WTC11 (cell line): ENCODE measurements at regions not wholly inside any gene's neighbourhood (a gene's known extent, or its start where the extent isn't known, plus 50 kb on each side); places are given as distances from the start of the nearest gene placed in this dataset.

Experiments
- ATAC-seq: fragments of 200-7000 bp; cut with Tn5 transposase; 2 replicates; pipeline ENCODE4 v1.10.0; 2021; ENCODE audit warnings: mild to moderate bottlenecking, moderate library complexity
- CTCF ChIA-PET: fragments of 300-600 bp; sonication (Branson Sonifier 250); formaldehyde crosslinking; loops from one replicate; lab custom pipeline; 2021; ENCODE audit warnings: antibody characterized with exemption; lab: Charles Lee
- POLR2A ChIA-PET: fragments of 350-600 bp; sonication (Branson Sonifier 250); formaldehyde crosslinking; loops from one replicate; lab custom pipeline; 2021; ENCODE audit warnings: antibody characterized with exemption; lab: Charles Lee
- DNase-seq: peaks from one replicate; pipeline ENCODE4 v3.0.0; 2021; ENCODE audit warnings: low spot score
- H3K27ac Mint-ChIP-seq: 2 replicates; pipeline ENCODE4 v1.8.0; 2021; ENCODE audit warnings: mixed read lengths
- H3K27me3 Mint-ChIP-seq: 2 replicates; pipeline ENCODE4 v1.8.0; 2021; ENCODE audit warnings: low read depth, mild to moderate bottlenecking, moderate library complexity, mixed read lengths
- H3K36me3 Mint-ChIP-seq: 2 replicates; pipeline ENCODE4 v1.8.0; 2021; ENCODE audit warnings: mixed read lengths
- H3K4me1 Mint-ChIP-seq: 2 replicates; pipeline ENCODE4 v1.8.0; 2022; ENCODE audit warnings: mixed read lengths
- H3K4me3 Mint-ChIP-seq: 2 replicates; pipeline ENCODE4 v1.8.0; 2021; ENCODE audit warnings: mild to moderate bottlenecking, moderate library complexity, mixed read lengths
- H3K9me3 Mint-ChIP-seq: 2 replicates; pipeline ENCODE4 v1.8.0; 2021; ENCODE audit warnings: mixed read lengths
- CREB1 ChIP-seq: sonication (generic); formaldehyde crosslinking; IDR thresholded peaks from 2 replicates; pipeline ENCODE4 v1.8.0; 2023; ENCODE audit warnings: mild to moderate bottlenecking, missing genetic modification reagents
- E2F1 ChIP-seq: sonication (generic); formaldehyde crosslinking; IDR thresholded peaks from 2 replicates; pipeline ENCODE4 v1.8.0; 2022; ENCODE audit warnings: mild to moderate bottlenecking, missing genetic modification reagents
- HMGA2 ChIP-seq: fragments of 250-450 bp; sonication (Bioruptor Pico); IDR thresholded peaks from 2 replicates; pipeline ENCODE4 v1.4.0; 2021; ENCODE audit warnings: mild to moderate bottlenecking, moderate library complexity
- IRF2 ChIP-seq: sonication (generic); formaldehyde crosslinking; IDR thresholded peaks from 2 replicates; pipeline ENCODE4 v1.8.0; 2022; ENCODE audit warnings: low read depth, missing genetic modification reagents, borderline replicate concordance
- RORB ChIP-seq: fragments of 250-450 bp; sonication (Bioruptor Pico); IDR thresholded peaks from 2 replicates; pipeline ENCODE4 v1.9.0; 2021; ENCODE audit warnings: mild to moderate bottlenecking
- SMAD3 ChIP-seq: sonication (generic); formaldehyde crosslinking; IDR thresholded peaks from 2 replicates; pipeline ENCODE4 v1.8.0; 2022; ENCODE audit warnings: missing genetic modification reagents, mild to moderate bottlenecking, borderline replicate concordance
- SMAD4 ChIP-seq: sonication (generic); formaldehyde crosslinking; IDR thresholded peaks from 2 replicates; pipeline ENCODE4 v1.8.0; 2022; ENCODE audit warnings: mild to moderate bottlenecking, missing genetic modification reagents
- SOX15 ChIP-seq: fragments of 250-450 bp; sonication (Bioruptor Pico); IDR thresholded peaks from 2 replicates; pipeline ENCODE4 v1.9.0; 2021; ENCODE audit warnings: mild to moderate bottlenecking
- USF1 ChIP-seq: sonication (generic); formaldehyde crosslinking; IDR thresholded peaks from 2 replicates; pipeline ENCODE4 v1.8.0; 2022; ENCODE audit warnings: mild to moderate bottlenecking, missing genetic modification reagents
- USF2 ChIP-seq: sonication (generic); formaldehyde crosslinking; IDR thresholded peaks from 2 replicates; pipeline ENCODE4 v1.8.1; 2023; ENCODE audit warnings: mild to moderate bottlenecking, missing genetic modification reagents, moderate library complexity
- ZNF121 ChIP-seq: sonication (generic); formaldehyde crosslinking; IDR thresholded peaks from 2 replicates; pipeline ENCODE4 v1.8.0; 2023; ENCODE audit warnings: missing genetic modification reagents
- ZNF396 ChIP-seq: fragments of 250-450 bp; sonication (Bioruptor Pico); IDR thresholded peaks from 2 replicates; pipeline ENCODE4 v1.8.0; 2021; ENCODE audit warnings: mild to moderate bottlenecking, moderate library complexity, borderline replicate concordance
- ZNF416 ChIP-seq: fragments of 250-450 bp; sonication (Bioruptor Pico); IDR thresholded peaks from 2 replicates; pipeline ENCODE4 v1.9.0; 2021; ENCODE audit warnings: mild to moderate bottlenecking, inconsistent platforms
- ZNF423 ChIP-seq: fragments of 250-450 bp; sonication (Bioruptor Pico); IDR thresholded peaks from 2 replicates; pipeline ENCODE4 v2.1.2; 2022; ENCODE audit warnings: mild to moderate bottlenecking, moderate library complexity
- TF ChIP-seq, protein P1 (sequence below): sonication (generic); formaldehyde crosslinking; IDR thresholded peaks from 2 replicates; pipeline ENCODE4 v1.8.1; 2023; ENCODE audit warnings: mild to moderate bottlenecking, missing genetic modification reagents
- TF ChIP-seq, protein P2 (sequence below): sonication (generic); formaldehyde crosslinking; IDR thresholded peaks from 2 replicates; pipeline ENCODE4 v1.8.0; 2023; ENCODE audit warnings: missing genetic modification reagents
- TF ChIP-seq, protein P3 (sequence below): sonication (generic); formaldehyde crosslinking; IDR thresholded peaks from 2 replicates; pipeline ENCODE4 v1.8.1; 2022; ENCODE audit warnings: low read depth, missing genetic modification reagents, borderline replicate concordance
- TF ChIP-seq, protein P4 (sequence below): fragments of 250-450 bp; sonication (Bioruptor Pico); IDR thresholded peaks from 2 replicates; pipeline ENCODE4 v1.9.0; 2021; ENCODE audit warnings: mild to moderate bottlenecking, borderline replicate concordance

DNA sequence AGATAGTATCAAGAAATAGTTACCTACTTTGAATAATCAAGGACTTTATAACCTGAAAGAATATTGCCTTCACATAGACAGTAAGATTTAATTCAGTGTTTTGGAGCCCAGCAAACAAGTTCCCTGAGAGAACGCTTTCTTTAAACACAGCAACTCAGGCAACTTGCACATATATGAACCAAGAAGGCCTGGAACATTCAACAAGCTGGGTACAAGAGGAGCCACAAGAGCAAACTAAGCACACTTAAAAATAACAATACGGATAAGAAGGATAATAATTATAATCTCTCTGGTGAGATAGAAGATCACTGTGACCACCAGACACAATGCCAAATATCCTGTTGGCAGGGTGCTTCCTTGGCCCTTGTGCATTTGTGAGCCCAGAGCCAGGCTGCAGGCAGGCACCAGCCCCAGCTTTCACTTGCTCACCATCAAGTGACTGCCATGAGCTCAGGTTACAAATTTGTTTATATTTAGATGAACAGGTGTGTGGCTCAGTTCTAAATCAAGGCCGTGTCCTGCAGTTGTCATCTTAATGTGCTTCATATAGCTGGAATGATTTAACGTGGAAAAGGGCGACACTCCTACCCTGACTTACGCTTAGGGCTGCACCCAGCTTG, 446.6 kb downstream of the IRS1 start:
- TF ChIP-seq IRF2 (CRISPR knock-in tag) (no peak), ZNF416 (CRISPR knock-in tag) (no peak), USF1 (CRISPR knock-in tag) (no peak), ZNF423 (CRISPR knock-in tag) (no peak), HMGA2 (CRISPR knock-in tag) (no peak), USF2 (no peak), CREB1 (CRISPR knock-in tag) (no peak), SOX15 (CRISPR knock-in tag) (no peak), SMAD3 (no peak), SMAD4 (no peak)
- TF ChIP-seq, protein P1, sequence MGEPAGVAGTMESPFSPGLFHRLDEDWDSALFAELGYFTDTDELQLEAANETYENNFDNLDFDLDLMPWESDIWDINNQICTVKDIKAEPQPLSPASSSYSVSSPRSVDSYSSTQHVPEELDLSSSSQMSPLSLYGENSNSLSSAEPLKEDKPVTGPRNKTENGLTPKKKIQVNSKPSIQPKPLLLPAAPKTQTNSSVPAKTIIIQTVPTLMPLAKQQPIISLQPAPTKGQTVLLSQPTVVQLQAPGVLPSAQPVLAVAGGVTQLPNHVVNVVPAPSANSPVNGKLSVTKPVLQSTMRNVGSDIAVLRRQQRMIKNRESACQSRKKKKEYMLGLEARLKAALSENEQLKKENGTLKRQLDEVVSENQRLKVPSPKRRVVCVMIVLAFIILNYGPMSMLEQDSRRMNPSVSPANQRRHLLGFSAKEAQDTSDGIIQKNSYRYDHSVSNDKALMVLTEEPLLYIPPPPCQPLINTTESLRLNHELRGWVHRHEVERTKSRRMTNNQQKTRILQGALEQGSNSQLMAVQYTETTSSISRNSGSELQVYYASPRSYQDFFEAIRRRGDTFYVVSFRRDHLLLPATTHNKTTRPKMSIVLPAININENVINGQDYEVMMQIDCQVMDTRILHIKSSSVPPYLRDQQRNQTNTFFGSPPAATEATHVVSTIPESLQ (CRISPR knock-in tag) = no peak
- TF ChIP-seq, protein P2, sequence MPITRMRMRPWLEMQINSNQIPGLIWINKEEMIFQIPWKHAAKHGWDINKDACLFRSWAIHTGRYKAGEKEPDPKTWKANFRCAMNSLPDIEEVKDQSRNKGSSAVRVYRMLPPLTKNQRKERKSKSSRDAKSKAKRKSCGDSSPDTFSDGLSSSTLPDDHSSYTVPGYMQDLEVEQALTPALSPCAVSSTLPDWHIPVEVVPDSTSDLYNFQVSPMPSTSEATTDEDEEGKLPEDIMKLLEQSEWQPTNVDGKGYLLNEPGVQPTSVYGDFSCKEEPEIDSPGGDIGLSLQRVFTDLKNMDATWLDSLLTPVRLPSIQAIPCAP = no peak
- TF ChIP-seq, protein P3, sequence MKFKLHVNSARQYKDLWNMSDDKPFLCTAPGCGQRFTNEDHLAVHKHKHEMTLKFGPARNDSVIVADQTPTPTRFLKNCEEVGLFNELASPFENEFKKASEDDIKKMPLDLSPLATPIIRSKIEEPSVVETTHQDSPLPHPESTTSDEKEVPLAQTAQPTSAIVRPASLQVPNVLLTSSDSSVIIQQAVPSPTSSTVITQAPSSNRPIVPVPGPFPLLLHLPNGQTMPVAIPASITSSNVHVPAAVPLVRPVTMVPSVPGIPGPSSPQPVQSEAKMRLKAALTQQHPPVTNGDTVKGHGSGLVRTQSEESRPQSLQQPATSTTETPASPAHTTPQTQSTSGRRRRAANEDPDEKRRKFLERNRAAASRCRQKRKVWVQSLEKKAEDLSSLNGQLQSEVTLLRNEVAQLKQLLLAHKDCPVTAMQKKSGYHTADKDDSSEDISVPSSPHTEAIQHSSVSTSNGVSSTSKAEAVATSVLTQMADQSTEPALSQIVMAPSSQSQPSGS (CRISPR knock-in tag) = no peak
- Mint-ChIP-seq H3K27ac (no peak overlapping the region), H3K27me3 (no peaks in the 10 kb centered on the region), H3K36me3 (no peaks in the 10 kb centered on the region), H3K4me1 (peaks cover 16% of the 10 kb centered on the region), H3K4me3 (no peak overlapping the region), H3K9me3 (peaks cover 20% of the 10 kb centered on the region)
- CTCF ChIA-PET = interaction anchor here (1.0 to 1.1 kb wide), 2 partner anchors 131 to 688 kb away, joined by 3 to 5 read pairs; no protein-coding TSS in a partner anchor
- POLR2A ChIA-PET = no interaction called here
- ATAC-seq (no peak), DNase-seq (no peak)

DNA sequence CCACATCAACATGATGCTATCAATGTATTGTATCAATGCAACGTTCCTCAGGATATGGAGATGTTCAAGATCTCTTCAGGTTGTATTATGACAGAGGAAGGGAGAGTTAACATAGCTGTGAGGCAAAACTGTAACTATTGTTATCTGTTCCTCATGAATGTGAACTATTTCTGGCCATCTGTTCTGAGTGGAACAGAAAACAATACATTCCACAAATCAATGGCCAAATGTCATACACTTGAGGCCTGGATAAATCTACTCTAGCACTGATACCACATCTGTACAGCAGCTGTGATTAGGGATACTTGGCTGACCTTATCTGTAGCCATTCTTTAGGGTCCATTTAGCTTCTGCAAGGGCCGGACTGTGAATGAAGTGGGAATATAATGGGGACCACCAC, 447.9 kb downstream of the IRS1 start:
- no peak overlapping the region for H3K27ac Mint-ChIP-seq
- ChIA-PET POLR2A (no interaction called here), CTCF (no interaction called here)
- H3K4me3 Mint-ChIP-seq = no peak overlapping the region
- no peaks in the 10 kb centered on the region for H3K27me3 Mint-ChIP-seq
- TF ChIP-seq IRF2 (CRISPR knock-in tag) (no peak), RORB (no peak), ZNF121 (CRISPR knock-in tag) (no peak), ZNF396 (CRISPR knock-in tag) (no peak)
- ATAC-seq (no peak), DNase-seq (no peak)
- H3K4me1 Mint-ChIP-seq = peaks cover 16% of the 10 kb centered on the region
- H3K9me3 Mint-ChIP-seq = peaks cover 20% of the 10 kb centered on the region
- no peaks in the 10 kb centered on the region for H3K36me3 Mint-ChIP-seq

- Mint-ChIP-seq H3K27ac (no peak overlapping the region), H3K9me3 (no peaks in the 10 kb centered on the region), H3K4me1 (no peaks in the 10 kb centered on the region; the same call in 1 of the 2 replicates), H3K36me3 (no peaks in the 10 kb centered on the region), H3K27me3 (no peaks in the 10 kb centered on the region), H3K4me3 (no peak overlapping the region)
- TF ChIP-seq, protein P4, sequence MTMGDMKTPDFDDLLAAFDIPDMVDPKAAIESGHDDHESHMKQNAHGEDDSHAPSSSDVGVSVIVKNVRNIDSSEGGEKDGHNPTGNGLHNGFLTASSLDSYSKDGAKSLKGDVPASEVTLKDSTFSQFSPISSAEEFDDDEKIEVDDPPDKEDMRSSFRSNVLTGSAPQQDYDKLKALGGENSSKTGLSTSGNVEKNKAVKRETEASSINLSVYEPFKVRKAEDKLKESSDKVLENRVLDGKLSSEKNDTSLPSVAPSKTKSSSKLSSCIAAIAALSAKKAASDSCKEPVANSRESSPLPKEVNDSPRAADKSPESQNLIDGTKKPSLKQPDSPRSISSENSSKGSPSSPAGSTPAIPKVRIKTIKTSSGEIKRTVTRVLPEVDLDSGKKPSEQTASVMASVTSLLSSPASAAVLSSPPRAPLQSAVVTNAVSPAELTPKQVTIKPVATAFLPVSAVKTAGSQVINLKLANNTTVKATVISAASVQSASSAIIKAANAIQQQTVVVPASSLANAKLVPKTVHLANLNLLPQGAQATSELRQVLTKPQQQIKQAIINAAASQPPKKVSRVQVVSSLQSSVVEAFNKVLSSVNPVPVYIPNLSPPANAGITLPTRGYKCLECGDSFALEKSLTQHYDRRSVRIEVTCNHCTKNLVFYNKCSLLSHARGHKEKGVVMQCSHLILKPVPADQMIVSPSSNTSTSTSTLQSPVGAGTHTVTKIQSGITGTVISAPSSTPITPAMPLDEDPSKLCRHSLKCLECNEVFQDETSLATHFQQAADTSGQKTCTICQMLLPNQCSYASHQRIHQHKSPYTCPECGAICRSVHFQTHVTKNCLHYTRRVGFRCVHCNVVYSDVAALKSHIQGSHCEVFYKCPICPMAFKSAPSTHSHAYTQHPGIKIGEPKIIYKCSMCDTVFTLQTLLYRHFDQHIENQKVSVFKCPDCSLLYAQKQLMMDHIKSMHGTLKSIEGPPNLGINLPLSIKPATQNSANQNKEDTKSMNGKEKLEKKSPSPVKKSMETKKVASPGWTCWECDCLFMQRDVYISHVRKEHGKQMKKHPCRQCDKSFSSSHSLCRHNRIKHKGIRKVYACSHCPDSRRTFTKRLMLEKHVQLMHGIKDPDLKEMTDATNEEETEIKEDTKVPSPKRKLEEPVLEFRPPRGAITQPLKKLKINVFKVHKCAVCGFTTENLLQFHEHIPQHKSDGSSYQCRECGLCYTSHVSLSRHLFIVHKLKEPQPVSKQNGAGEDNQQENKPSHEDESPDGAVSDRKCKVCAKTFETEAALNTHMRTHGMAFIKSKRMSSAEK (CRISPR knock-in tag) = no peak
- TF ChIP-seq RORB (no peak), E2F1 (CRISPR knock-in tag) (no peak)
- ATAC-seq = no peak
- CTCF ChIA-PET = no interaction called here
- POLR2A ChIA-PET = interaction anchor here (0.5 kb wide), 1 partner anchor 447 kb away, joined by 7 read pairs; no protein-coding TSS in a partner anchor
- DNase-seq = no peak
These were observed 460.0 kb downstream of the IRS1 start for GRCh38 chr2:226339616-226340015.
